ENCODE measurements at regions not wholly inside any gene's neighbourhood (a gene's known extent, or its start where the extent isn't known, plus 50 kb on each side); places are given as distances from the start of the nearest gene placed in this dataset.

- H3K27ac Mint-ChIP-seq, result no peak overlapping the region
- Histone ChIP-seq H3K27me3 (ENCODE audit: control insufficient read depth in 2 of 2, insufficient read depth in 2 of 2, low read length in 2 of 2) (no peaks in the 10 kb centered on the region), H3K79me2 (ENCODE audit: insufficient read depth, low read length) (no peaks in the 10 kb centered on the region), H3K4me1 (ENCODE audit: control insufficient read depth in 1 of 2, insufficient read depth in 2 of 2, low read length in 2 of 2) (peaks cover 0 to 6% of the 10 kb centered on the region in 2 donors), H3K36me3 (replicated peaks in 1 of 2; ENCODE audit: control insufficient read depth in 1 of 2, insufficient read depth in 2 of 2, low read length in 2 of 2) (no peaks in the 10 kb centered on the region), H3K4me2 (replicated peaks; ENCODE audit: extremely low read depth, low read length, poor library complexity, severe bottlenecking) (no peak overlapping the region), H4K20me1 (ENCODE audit: insufficient read depth, low read length) (no peaks in the 10 kb centered on the region), H3K9ac (ENCODE audit: insufficient read depth, low read length, poor library complexity, severe bottlenecking) (no peak overlapping the region), H2AFZ (ENCODE audit: insufficient read depth, low read depth, low read length, poor library complexity, severe bottlenecking) (peak overlapping the region; percentile 50), H3K9me3 (replicated peaks in 1 of 2; ENCODE audit: control insufficient read depth in 1 of 2, insufficient read depth in 1 of 2, low read length in 2 of 2) (no peaks in the 10 kb centered on the region), H3K4me3 (replicated peaks in 1 of 3; ENCODE audit: low read depth in 2 of 3, low read length in 3 of 3) (no peak overlapping the region), H3K27ac (ENCODE audit: low read depth in 1 of 2, low read length in 2 of 2) (no peak overlapping the region)
- peak in 2 of 3 donors; percentile 27 to 53 for DNase-seq
- TF ChIP-seq, protein P1, sequence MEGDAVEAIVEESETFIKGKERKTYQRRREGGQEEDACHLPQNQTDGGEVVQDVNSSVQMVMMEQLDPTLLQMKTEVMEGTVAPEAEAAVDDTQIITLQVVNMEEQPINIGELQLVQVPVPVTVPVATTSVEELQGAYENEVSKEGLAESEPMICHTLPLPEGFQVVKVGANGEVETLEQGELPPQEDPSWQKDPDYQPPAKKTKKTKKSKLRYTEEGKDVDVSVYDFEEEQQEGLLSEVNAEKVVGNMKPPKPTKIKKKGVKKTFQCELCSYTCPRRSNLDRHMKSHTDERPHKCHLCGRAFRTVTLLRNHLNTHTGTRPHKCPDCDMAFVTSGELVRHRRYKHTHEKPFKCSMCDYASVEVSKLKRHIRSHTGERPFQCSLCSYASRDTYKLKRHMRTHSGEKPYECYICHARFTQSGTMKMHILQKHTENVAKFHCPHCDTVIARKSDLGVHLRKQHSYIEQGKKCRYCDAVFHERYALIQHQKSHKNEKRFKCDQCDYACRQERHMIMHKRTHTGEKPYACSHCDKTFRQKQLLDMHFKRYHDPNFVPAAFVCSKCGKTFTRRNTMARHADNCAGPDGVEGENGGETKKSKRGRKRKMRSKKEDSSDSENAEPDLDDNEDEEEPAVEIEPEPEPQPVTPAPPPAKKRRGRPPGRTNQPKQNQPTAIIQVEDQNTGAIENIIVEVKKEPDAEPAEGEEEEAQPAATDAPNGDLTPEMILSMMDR (IDR thresholded peaks at IDR 0.05), result peak; percentile 23
- H3K36me3 Mint-ChIP-seq, result no peaks in the 10 kb centered on the region
- H3K4me3 Mint-ChIP-seq, result peak overlapping the region in 1 of 2 donors; percentile 18
- intact Hi-C loops (cut with micrococcal nuclease), result no loop called here
- H3K9me3 Mint-ChIP-seq, result no peaks in the 10 kb centered on the region
- peaks cover 1 to 10% (median 5%) of the 10 kb centered on the region in 3 donors for H3K27me3 Mint-ChIP-seq (ENCODE audit: low read depth in 3 of 3)
- WGBS (ENCODE audit: insufficient coverage), result 6% methylated on average over 9 of the region's 27 CpGs
- peaks cover 8% of the 10 kb centered on the region for H3K4me1 Mint-ChIP-seq
These were observed 96.3 kb upstream of the NOCT start for GRCh38 chr4:138919094-138919936.

DNA sequence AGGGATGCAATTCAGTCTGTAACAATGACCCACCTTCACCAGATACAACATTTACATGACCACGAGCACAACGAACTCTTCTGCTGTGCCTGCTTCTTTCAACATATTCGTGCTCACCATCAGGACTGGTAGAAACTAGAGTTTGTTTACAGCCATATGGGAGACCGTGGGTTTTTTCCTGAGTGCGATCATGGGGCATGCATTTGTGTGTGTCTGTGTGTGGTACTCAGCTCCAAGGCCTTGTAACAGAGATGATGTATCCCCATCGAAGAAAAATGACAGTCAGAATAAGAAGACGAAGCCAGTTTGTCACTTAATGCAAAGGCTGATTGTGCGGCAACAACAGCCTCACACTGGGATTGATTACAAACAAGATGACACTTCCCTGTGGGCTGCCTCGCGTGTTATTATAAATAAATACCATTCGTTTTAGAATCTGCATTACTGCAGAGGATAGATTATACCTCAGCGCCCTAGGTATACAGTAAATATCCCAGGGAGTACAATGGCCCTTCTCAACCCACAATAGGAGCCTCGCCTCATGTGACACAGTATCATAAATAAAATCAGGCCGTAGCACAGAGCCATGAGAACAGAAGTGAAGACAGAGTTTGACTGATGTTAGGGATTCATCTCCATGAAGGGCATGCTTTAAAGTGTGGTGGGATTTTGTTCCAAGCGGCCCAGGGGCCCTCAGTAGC is 97.3 kb upstream of the NOCT start:
- DNase-seq, result no peak
- H3K4me3 Mint-ChIP-seq, result no peak overlapping the region
- Histone ChIP-seq H3K4me2 (replicated peaks; ENCODE audit: extremely low read depth, low read length, poor library complexity, severe bottlenecking) (no peak overlapping the region), H3K4me1 (ENCODE audit: control insufficient read depth in 1 of 2, insufficient read depth in 2 of 2, low read length in 2 of 2) (peaks cover 0 to 6% of the 10 kb centered on the region in 2 donors), H4K20me1 (ENCODE audit: insufficient read depth, low read length) (no peaks in the 10 kb centered on the region), H3K36me3 (replicated peaks in 1 of 2; ENCODE audit: control insufficient read depth in 1 of 2, insufficient read depth in 2 of 2, low read length in 2 of 2) (no peaks in the 10 kb centered on the region), H3K27ac (ENCODE audit: low read depth in 1 of 2, low read length in 2 of 2) (no peak overlapping the region), H2AFZ (ENCODE audit: insufficient read depth, low read depth, low read length, poor library complexity, severe bottlenecking) (no peak overlapping the region), H3K27me3 (ENCODE audit: control insufficient read depth in 2 of 2, insufficient read depth in 2 of 2, low read length in 2 of 2) (no peaks in the 10 kb centered on the region), H3K9ac (ENCODE audit: insufficient read depth, low read length, poor library complexity, severe bottlenecking) (no peak overlapping the region), H3K79me2 (ENCODE audit: insufficient read depth, low read length) (no peaks in the 10 kb centered on the region), H3K9me3 (replicated peaks in 1 of 2; ENCODE audit: control insufficient read depth in 1 of 2, insufficient read depth in 1 of 2, low read length in 2 of 2) (no peaks in the 10 kb centered on the region), H3K4me3 (replicated peaks in 1 of 3; ENCODE audit: low read depth in 2 of 3, low read length in 3 of 3) (no peak overlapping the region)
- no peak overlapping the region for H3K27ac Mint-ChIP-seq
- TF ChIP-seq, protein P1 (IDR thresholded peaks at IDR 0.05), result no peak
- intact Hi-C loops (cut with micrococcal nuclease), result no loop called here
- WGBS (ENCODE audit: insufficient coverage), result 94% methylated on average over 5 of the region's 15 CpGs
- H3K4me1 Mint-ChIP-seq, result peaks cover 8% of the 10 kb centered on the region
- peaks cover 0 to 10% (median 5%) of the 10 kb centered on the region in 3 donors for H3K27me3 Mint-ChIP-seq (ENCODE audit: low read depth in 3 of 3)
- no peaks in the 10 kb centered on the region for H3K36me3 Mint-ChIP-seq
- no peaks in the 10 kb centered on the region for H3K9me3 Mint-ChIP-seq

Data from CD14-positive monocyte (primary cell).